GM12864 (cell line): ENCODE measurements at regions not wholly inside any gene's neighbourhood (a gene's known extent, or its start where the extent isn't known, plus 50 kb on each side); places are given as distances from the start of the nearest gene placed in this dataset.

Experiments
- DNase-seq: peaks from one replicate; pipeline ENCODE4 v3.0.0-alpha.2; 2011; ENCODE audit warnings: low read depth
- H3K4me3 ChIP-seq: 2 replicates; pipeline ENCODE4 v1.5.1; 2011; ENCODE audit warnings: mild to moderate bottlenecking, low read depth, low read length, control low read depth
- CTCF ChIP-seq: IDR thresholded peaks from 2 replicates; pipeline ENCODE4 v1.5.1; 2011; ENCODE audit warnings: low read depth, mild to moderate bottlenecking, moderate library complexity, low read length, control low read depth, inconsistent platforms; ENCODE audit errors: missing control alignments

DNA sequence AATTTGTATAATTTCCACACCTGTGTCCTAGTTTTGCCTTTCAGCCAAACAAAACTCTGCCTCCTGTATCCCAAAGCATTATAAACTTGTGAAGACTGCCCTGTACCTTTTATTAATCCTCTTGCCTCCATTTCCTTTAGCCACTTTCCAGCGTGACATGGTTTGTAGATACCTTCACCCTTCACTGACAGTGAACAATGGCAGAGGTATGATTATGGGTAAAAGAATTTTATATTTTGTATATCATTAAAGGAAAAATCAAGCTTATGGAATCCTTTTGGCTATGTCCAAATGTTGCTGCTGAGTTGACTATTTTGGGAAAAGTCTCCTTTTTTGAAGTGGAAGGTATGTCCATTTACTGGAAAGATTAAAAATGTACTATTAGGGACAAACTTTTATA lies 251.7 kb downstream of the HNMT start:
- no peak for TF ChIP-seq CTCF
- no peak overlapping the region for H3K4me3 ChIP-seq
- no peak for DNase-seq

DNA sequence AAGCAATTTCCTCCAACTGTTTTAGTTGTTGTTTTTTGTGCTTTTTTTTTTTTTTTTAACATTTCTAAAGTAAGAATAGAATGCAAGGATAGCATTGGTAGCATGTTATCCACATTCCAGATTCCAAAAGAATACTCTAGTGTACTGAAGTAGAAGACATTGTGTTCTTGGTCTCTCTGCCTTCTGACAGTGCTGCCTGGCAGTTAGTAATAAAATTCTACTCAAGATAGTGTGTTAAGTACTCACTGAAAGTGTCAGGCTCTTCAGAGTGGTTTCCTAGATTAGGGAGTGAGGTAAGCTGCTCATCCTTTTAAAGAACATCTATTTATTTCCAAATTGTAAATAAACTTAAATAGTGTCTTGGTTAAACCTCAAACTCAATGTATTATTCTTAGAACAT lies 253.7 kb downstream of the HNMT start:
- DNase-seq, result no peak
- TF ChIP-seq CTCF, result no peak
- H3K4me3 ChIP-seq, result no peak overlapping the region

DNA sequence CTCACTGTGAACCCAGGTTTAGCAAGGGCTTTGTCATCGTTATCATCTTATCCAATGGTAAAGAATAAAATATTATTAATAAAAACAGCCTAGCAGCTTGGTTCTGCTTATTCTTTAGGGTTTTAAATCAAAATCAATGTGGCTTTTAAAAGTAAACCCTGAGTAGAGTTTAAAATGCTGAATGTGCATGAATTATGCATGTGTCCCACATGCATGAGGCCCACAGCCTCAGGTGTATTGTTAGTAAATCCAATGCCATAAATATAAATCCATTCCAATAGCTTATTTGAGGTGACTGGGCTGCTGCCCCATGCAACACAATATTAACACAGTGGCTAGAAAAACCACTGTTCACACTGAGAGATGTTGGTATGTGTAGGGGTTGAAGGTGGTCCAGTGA lies 254.1 kb downstream of the HNMT start:
- DNase-seq, result no peak
- TF ChIP-seq CTCF, result no peak
- H3K4me3 ChIP-seq, result no peak overlapping the region

- no peak for DNase-seq
- TF ChIP-seq CTCF, result no peak
- H3K4me3 ChIP-seq, result no peak overlapping the region
These were observed 255.7 kb downstream of the HNMT start for GRCh38 chr2:138219961-138220360.

- DNase-seq, result no peak
- H3K4me3 ChIP-seq, result no peak overlapping the region
- TF ChIP-seq CTCF, result no peak
These were observed 257.1 kb downstream of the HNMT start for GRCh38 chr2:138221358-138221757.

DNA sequence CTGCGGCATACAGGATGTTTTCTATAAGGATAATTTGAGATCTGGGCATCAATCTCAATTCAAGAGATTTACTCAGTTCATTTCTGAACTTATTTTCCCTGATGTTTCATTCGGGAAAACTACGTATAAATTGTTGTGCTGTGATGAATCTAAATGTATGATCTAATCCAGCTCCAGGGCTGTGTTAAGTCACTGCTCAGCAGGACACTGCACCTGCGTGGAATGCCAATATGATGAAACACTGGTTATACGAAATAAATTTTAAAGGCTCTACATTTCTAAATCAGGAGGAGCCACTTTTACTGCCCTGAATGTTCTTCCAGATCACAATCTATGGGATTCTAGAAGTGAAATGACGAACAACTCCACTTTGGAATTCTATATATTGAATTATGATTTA lies 259.0 kb downstream of the HNMT start:
- no peak for TF ChIP-seq CTCF
- DNase-seq, result no peak
- H3K4me3 ChIP-seq, result no peak overlapping the region

GRCh38 chr2:138227195-138227594 lies 262.9 kb downstream of the HNMT start:
- TF ChIP-seq CTCF, result no peak
- H3K4me3 ChIP-seq, result no peak overlapping the region
- DNase-seq, result no peak
